EH (cell line): ENCODE measurements at regions not wholly inside any gene's neighbourhood (a gene's known extent, or its start where the extent isn't known, plus 50 kb on each side); places are given as distances from the start of the nearest gene placed in this dataset.
"Not testable (repeated sequence)": the region's sequence is repeated elsewhere in the genome, so short reads cannot be mapped to it uniquely, and the experiment has no call there.

Experiments
- DNase-seq: peaks from one replicate; pipeline ENCODE4 v3.0.0-alpha.2; 2015; ENCODE audit warnings: low read depth

DNA sequence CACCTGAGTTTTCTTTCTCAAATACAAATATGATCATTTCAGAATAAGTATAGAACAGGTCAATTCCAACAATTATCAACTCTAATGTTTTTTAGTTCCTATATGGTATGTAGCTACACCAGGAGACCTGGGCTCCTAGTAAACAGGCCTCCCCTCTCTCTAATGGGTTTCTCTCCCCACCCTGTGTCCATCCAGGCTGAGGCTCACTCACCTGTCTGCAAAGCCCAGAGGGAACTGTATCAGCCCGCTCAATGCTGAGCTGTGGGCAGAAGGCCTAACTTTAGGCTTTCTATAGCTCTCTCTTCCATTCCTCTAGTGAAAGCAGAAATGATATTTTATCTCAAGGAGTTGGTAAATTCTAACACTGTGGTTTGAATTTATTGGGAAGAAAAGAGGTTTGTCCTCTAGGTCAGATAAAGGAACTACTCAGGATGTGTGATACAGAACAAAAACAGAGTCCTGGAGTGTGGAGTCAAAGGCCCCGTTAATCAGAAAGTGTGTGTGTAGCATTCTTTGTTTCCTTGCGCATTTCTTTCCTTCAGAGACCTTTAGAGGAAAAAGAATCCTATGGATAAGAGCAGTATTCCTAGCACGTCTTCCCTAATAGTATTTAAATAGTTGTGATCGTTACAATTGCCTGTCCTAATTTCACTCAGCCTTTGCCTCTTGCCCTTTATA lies 408.9 kb downstream of the PYDC2 start:
- DNase-seq = no peak

DNA sequence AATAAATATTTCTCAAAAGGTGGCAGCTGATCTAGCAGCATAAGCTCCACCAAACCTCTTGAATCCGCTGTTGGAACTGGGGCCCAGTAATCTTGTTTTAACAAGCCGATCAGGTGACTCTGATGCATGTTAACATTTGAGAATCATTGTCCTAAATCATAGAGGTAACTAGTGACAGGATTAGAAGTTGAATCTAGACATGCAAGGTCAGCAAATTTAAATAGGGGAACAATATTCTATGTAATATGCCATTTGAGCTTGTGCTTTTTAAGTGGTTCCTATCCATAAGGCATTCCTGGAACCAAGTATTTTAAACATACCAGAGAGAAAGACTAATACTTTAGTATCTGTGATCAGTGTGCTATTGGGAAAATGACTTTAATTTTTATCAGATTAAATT lies 412.8 kb downstream of the PYDC2 start:
- no peak for DNase-seq

DNA sequence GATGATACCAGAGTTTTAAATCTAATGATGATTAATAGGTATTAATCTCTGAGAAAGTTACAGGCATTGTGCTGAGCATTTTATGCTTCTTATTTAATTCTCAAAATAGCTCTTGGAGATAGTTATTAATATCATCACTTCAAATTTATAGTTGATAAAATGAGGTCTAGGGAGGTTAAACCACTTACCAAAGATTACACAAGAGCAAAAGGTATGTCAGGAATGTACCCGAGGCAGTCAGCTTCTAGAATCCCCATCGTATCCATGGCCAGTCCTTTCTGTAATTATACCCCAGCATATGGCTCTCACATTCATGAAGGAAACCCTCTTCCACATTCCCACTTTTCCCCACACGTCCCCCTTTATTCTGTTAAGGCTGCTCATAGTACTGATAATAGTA lies 421.3 kb downstream of the PYDC2 start:
- no peak for DNase-seq

DNA sequence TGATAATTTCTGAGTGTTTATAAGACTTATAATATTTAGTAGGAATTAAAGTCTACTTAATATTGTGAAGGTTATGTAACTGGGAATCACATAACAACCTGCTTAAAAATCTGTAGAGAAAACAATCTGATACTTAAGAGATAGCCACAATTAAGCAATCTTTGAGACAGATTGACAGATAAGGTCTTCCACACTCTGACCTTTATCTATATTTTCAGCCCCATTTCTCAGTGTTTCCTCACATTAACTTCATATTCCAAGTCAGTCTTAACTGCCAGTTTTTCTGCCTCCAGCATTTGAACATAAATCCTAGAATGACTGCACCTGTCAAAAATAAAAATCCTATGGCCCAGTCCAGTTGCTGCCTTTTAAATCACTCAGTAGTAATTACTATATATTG lies 423.2 kb downstream of the PYDC2 start:
- no peak for DNase-seq

DNA sequence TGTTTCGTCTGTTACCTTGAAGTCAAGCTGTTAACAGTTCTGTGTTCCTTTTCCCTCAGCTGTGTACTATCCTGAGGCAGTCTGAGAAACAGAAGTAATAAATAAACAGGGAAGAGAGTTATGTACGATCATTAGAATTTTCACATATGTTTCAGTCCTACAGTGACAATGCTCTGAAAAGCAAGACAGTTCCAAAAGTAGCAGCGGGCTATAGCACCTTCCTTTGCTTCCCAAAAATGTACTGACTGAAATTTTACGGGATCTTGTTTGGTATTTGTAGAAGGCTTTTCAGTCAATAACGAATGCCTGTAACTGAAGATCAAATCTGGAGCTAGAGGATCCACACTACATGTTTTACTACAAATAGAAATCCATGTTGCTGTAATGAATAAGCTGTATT lies 428.1 kb downstream of the PYDC2 start:
- no peak for DNase-seq

DNA sequence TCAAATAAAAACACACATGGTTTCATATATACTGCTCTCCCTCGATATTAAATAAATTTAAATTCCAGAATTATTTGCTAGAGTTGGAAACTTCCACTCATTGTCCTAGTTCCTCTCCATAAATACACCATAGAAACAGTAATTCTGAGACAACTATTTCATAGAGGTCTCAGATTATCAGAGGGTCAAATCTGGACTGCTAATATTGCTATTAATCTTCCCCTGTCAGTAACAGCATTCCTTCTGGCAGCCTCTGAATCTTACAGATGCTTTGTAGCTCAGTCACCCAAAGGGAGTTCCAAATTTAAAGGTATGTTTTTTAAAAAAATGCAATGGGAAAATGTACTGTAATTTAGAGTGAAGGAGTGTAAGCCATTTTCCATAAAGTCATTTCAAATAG lies 428.8 kb downstream of the PYDC2 start:
- DNase-seq = no peak

DNA sequence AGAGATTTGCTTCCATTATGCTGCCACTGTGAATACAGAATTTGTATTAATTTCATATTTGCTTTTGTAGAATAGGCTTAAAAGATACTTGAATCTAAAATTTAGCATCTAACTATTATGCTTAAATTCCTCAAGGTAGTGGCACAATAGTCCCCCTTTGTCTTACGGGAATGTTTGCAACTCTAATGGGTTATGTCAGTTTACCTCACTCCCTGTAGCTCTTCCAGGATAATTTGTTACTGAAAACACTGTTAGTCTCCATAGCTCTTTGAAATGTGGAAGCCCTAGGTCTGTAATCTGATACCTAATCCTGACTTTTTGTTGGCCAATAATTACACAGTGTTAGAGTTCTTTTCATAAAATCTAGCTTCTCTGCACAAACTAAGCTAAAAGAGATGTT lies 433.4 kb downstream of the PYDC2 start:
- DNase-seq = no peak

DNA sequence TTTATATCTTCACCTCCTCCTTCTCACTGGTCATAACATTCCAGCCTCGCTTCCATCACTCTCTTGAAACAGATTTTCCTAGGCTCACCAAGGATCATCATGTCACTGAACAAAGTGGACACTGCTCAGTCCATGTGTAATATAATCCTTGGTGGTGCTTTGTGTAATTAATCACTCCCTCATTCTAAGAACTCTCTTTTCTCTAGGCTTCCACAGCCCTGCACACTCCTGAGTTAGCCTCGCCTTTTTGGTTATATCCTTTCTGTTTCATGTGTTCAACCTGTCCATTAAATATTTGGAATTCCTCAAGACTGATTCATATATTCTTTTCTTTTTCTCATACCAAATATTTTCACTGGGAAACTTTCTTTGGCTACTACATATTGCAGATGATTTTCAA lies 440.8 kb downstream of the PYDC2 start:
- DNase-seq = no peak

DNA sequence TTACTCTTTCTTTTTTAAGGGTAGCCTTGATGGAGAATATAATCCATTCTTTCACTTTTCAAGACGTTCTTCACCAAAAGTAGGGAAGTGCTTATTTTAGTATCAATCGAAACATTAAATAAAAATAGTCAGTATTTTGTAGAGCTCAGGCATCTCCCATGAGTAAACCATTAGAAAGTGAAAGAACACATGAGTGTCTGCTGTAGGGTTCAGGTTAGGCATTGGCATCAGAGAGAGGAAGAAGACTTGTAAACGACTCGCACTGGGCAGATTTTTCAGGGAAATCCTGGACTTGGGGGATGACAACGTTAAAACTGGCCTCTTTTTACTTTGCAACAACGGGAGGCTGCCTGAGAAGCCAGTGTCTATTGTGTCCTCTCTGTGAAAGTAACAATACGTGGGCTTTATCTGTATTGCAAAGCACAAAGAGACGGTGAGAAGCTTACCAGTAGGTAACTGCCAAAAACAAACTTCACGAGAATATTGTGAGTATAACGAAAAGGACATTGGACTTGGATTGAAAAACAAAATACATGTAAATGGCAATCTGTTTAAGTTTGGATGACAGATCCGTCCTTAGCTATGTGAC lies 451.7 kb downstream of the PYDC2 start:
- DNase-seq = no peak

DNA sequence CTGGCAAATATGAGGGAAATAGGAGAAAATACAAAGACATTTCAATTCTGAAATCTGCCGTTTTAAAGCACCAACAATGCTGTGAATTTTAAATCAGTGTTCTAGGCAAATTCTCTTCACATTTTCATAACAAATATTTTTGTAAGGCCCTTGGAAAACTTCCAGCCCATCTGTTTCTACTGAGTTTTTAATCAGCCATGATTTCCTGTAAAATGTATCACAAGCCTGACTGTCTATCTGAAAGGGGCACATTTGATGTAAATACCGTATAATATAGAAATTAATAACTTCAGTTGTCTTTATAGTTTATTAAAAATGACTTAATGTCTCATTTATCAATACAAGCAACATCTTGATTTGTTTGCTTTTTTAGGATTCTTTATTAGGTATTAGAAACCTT lies 454.7 kb downstream of the PYDC2 start:
- DNase-seq = no peak

DNA sequence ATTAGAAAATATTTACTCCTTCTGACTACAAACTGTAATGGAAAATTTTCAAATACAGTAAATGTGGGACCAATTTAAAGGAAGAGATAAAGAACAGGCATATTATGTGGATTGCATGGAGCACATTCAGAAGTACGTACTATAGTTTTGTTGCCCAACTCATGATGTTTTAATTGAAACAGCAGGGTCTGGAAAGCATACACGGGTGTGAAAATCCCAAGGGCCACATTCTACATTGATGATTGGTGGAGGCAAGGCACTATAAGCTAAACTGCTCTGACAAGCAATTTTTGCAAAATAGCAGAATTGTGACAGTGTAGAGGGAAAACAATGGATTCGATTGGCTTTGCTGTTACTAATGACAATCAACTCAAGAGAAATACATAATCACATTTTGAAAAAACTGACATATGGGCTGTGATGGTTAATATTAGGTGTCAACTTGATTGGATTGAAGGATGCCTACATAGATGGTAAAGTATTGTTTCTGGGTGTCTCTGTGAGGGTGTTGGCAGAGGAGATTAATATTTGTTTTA lies 458.6 kb downstream of the PYDC2 start:
- no peak for DNase-seq

DNA sequence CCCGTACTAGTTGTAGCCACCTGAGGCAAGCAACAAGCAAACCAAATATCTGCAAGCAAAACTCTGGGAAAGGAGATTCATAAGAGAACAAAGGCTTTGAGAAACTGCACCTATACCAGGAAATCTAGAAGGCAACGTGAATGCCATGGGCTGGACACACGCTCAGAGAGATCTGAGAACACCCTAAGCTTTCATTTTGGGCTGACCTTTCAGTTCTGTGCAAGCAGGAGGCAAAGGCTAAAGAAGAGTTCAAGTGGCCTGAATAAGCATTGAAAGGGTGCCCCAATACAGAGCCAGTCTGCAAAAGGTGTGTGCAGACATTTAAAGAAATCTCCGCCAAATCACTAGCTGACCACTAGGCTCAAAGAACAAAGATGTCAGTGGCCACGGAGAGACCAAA lies 461.6 kb downstream of the PYDC2 start:
- DNase-seq = no peak

DNA sequence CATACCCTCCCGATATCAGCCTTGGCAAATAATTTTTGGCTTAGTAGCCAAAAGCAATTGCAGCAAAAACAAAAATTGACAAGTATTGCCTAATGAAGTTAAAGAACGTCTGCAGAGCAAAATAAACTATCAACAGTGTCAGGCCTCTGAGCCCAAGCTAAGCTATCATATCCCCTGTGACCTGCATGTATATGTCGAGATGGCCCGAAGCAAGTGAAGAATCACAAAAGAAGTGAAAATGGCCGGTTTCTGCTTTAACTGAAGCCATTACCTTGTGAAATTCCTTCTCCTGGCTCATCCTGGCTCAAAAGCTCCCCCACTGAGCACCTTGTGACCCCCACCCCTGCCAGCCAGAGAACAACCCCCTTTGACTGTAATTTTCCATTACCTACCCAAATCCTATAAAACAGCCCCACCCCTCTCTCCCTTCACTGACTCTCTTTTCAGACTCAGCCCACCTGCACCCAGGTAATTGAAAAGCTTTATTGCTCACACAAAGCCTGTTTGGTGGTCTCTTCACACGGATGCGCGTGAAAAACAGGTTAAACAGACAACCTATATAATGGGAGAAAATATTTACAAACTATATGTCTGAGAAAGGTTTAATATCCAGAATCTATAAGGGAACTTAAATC lies 466.3 kb downstream of the PYDC2 start:
- DNase-seq = not testable (repeated sequence)

DNA sequence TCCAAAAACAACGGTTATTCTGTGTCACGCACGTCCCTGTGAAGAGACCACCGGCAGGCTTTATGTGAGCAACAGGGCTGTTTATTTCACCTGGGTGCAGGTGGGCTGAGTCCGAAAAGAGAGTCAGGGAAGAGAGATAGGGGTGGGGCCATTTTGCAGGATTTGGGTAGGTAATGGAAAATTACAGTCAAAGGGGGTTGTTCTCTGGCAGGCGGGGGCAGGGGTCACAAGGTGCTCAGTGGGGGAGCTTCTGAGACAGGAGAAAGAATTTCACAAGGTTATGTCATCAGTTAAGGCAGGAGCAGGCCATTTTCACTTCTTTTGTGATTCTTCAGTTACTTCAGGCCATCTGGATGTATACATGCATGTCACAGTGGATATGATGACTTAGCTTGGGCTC lies 467.0 kb downstream of the PYDC2 start:
- not testable (repeated sequence) for DNase-seq

DNA sequence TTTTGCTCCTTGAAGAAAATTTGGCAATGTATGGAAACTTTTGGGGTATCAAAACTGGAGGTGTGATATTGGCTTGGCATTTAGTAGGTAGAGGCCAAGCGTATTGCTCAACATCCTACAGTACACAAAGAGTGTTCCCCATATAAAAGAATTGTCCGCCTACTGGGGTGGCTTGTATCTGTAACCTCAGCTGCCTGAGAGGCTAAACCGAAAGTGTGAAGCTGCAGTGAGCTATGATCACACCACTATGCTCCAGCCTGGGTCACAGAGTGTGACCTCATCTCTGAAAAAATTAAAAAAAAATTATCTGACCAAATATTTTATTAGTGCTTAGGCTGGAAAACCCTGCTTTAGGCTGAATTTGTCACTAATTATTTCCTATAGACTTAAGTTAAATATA lies 483.9 kb downstream of the PYDC2 start:
- no peak for DNase-seq

DNA sequence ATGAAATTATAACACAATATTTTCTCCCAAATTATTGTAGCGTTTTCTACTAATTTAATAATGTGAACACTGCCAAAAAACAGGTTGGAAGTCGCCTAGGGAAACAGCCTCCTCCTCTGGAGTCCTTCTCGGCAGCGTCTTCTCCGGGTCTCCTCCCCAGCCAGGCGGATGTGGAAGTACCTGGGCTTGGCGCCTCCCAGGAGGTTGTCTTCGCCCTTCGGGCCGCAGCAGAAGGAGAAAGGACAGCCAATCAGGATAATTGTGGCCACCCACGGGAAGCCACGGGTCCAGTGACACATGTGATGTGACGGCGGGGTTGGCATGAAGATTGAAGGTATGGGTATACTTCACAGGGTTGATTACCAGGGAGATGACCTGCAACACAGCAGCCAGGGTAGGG lies 491.2 kb downstream of the PYDC2 start:
- DNase-seq = no peak

DNA sequence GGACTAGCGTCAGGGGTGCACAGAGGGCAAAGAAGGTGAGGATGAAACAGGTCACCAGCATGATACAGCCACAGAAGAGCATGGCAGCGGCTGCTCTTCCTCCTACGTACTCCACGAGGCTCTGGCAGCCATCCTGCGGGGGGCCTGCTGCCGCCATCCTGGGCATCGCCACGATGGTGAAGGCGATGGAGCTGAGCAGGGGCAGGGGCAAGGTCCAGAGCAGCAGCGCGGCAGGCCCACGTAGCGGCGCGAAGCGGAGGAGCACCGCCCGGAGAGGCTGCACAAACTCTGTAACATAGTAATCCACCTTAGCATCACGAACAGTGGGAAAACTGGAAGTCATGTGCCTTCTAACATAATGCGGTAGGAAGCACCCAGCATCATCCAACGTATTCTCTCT lies 491.6 kb downstream of the PYDC2 start:
- DNase-seq = no peak

DNA sequence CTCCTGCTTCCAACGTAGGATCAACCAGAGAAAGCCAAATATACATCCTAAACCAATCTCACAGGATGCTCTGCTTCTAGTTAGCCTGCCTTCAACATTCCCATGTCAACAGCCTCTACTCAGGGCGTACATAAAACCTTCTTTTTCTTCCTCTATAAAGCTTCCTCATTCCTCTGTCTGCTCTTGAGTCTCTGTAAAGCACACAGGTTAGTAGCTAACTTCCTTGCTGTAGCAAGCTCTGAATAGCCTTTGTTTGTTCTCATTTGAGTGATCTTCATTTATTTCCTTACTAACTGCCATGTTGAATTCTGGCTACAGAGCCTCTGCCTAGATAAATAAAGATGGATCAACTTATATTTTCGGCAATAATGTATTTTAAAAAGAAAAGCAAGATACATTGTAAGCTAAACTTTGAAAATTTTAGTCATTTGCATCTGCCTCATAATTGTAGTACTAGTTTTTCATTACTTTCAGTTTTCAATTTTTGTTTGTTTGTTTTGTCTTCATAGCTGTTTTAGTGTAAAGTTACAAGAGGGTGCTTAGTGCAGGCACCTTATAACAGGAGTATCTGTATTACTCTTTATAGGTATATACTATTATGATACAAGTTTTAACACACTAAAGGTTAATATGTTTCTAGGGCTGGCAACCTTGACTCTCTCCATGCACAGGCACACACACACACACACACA lies 498.2 kb downstream of the PYDC2 start:
- no peak for DNase-seq

DNA sequence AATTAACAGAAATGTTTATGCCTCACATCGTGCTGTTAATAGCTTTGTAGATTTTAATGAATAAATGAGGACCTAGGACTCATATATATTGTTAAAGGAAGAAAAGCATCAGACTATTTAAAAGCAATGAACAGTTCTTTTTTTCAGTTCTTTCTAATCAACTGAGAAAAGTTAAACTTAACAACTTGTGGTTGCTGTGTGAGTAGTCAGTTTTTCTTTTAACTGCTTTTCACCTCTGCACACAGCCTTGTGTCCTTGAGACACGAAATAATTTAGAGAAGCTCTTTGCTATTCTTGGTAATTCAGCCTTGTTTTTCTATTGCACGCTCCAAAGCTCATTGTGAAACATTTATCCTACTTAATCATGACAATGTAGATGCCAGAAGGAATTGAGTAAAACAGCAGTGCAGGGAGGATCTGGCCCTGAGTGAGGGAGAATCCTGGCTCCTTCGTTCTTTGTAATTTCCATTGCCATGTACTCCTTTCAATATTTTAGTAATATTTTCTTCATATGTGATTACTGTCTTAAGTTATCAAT lies 499.0 kb downstream of the PYDC2 start:
- no peak for DNase-seq

DNA sequence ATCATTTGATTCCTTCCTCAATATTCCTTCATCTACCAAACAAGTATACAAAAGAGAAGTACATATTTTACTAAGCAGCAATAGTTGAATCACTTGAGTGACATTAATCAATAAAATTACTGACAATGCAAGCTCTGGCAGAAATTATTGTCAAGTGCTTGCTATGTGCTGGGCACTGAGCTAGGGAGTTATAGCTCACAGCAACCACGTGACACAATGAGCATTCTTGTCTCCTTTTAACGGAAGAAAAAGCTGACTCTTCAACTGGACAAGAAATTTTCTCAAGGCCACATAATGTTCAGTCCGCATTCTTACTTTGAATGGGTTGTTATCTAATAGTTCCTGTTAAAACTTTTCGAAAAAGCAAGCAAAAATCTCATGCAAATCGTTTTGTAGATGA lies 500.1 kb downstream of the PYDC2 start:
- no peak for DNase-seq

DNA sequence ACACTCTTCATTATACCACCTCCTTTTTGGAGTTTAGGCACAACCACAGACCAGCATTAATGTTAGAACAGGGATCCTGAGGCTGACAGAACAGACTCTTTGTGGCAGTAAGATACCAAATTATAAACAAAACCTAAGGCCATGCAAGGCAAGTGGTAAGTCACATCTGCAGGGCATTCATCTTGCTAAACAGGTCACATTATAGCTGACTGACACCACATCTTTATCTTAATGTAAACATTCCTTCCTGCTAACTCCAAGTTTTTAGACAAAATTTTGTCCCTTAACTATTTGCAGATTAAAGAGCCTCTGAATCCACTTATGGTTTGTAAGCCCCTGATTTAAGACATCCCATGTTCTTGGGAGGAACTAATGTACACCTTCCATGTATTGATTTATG lies 500.6 kb downstream of the PYDC2 start:
- no peak for DNase-seq

DNA sequence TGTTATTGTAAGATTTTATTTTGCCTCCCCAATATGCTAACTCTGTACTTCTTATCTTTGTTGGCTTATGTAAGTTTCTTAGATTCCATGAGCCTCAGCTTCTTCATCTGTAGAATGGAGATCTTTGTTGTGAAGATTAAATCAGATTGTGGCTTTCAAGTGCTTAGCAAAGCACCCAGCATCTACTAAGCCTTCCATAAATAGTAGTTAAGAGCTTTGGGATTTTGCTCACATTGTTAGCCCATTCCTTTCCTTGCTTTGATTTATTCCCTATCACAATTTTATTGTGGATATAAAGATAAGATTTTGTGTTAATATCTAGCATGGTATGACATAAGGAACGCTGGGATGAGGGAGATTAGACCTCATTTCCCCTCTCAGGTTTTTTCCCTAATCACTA lies 501.4 kb downstream of the PYDC2 start:
- no peak for DNase-seq

DNA sequence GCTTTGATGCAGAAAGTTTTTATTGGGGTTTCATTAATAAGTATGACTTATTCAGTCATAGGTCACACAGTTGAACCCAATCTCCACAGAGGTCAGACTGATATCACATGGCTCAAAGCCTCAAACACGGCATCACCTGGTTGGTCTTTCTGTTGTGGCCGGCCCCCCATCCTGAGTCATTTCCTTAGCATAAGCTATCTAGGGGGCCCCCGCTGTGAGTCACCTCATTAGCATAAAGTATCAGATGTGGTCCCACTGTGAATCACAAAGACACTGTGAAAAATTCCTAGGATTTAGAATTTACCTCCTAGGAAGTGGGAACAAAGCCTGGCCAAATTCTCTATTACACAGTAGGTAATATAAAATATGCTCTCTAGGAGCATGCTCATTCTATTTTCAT lies 502.2 kb downstream of the PYDC2 start:
- DNase-seq = no peak
